Muscle layer of duodenum (tissue), 2 donors: ENCODE measurements at regions not wholly inside any gene's neighbourhood (a gene's known extent, or its start where the extent isn't known, plus 50 kb on each side); places are given as distances from the start of the nearest gene placed in this dataset.

Source experiments
- H3K27ac ChIP-seq: one replicate; pipeline ENCODE4 v1.7.0; 2013; ENCODE audit warnings: mild to moderate bottlenecking, low read length
- H3K27me3 ChIP-seq: one replicate; pipeline ENCODE4 v1.7.0; 2013; ENCODE audit warnings: low read depth, mild to moderate bottlenecking, control low read depth, low read length
- H3K36me3 ChIP-seq, 2 donors: one replicate each; pipeline ENCODE4 v1.7.0; 2013; ENCODE audit warnings: low read length in 2 of 2, control low read depth in 1 of 2, mild to moderate bottlenecking in 1 of 2; ENCODE audit not compliant: insufficient read depth in 2 of 2, control insufficient read depth in 1 of 2
- H3K4me1 ChIP-seq, 2 donors: one replicate each; pipeline ENCODE4 v1.7.0; 2013; ENCODE audit warnings: low read length in 2 of 2, mild to moderate bottlenecking in 2 of 2, control low read depth in 1 of 2, moderate library complexity in 1 of 2; ENCODE audit not compliant: insufficient read depth in 2 of 2, control insufficient read depth in 1 of 2
- H3K4me3 ChIP-seq, 2 donors: one replicate each; pipeline ENCODE4 v1.7.0; 2013; ENCODE audit warnings: low read length in 2 of 2, low read depth in 1 of 2, mild to moderate bottlenecking in 1 of 2
- H3K9me3 ChIP-seq, 2 donors: one replicate each; pipeline ENCODE4 v1.7.0; 2013; ENCODE audit warnings: low read length in 2 of 2, control low read depth in 1 of 2, mild to moderate bottlenecking in 1 of 2; ENCODE audit not compliant: control insufficient read depth in 1 of 2
- donor health status: healthy.

GRCh38 chr22:34997633-34998299, 68.2 kb upstream of the ISX start:
- H3K9me3 ChIP-seq = no peaks in the 10 kb centered on the region
- H3K36me3 ChIP-seq = no peaks in the 10 kb centered on the region
- no peaks in the 10 kb centered on the region for H3K27me3 ChIP-seq
- no peaks in the 10 kb centered on the region for H3K4me1 ChIP-seq
- no peak overlapping the region for H3K4me3 ChIP-seq
- no peak overlapping the region for H3K27ac ChIP-seq

- Histone ChIP-seq H3K27me3 (no peaks in the 10 kb centered on the region), H3K27ac (no peak overlapping the region), H3K36me3 (no peaks in the 10 kb centered on the region), H3K4me3 (no peak overlapping the region), H3K9me3 (no peaks in the 10 kb centered on the region), H3K4me1 (no peaks in the 10 kb centered on the region)
These were observed 67.0 kb upstream of the ISX start for GRCh38 chr22:34998921-34999320.

- H3K4me1 ChIP-seq = no peaks in the 10 kb centered on the region
- H3K27me3 ChIP-seq = no peaks in the 10 kb centered on the region
- no peaks in the 10 kb centered on the region for H3K36me3 ChIP-seq
- no peak overlapping the region for H3K4me3 ChIP-seq
- H3K27ac ChIP-seq = no peak overlapping the region
- H3K9me3 ChIP-seq = no peaks in the 10 kb centered on the region
These were observed 57.7 kb upstream of the ISX start for GRCh38 chr22:35008213-35008612.

- Histone ChIP-seq H3K27ac (no peak overlapping the region), H3K36me3 (no peaks in the 10 kb centered on the region), H3K9me3 (no peaks in the 10 kb centered on the region), H3K4me1 (no peaks in the 10 kb centered on the region), H3K4me3 (no peak overlapping the region), H3K27me3 (no peaks in the 10 kb centered on the region)
These were observed 55.4 kb upstream of the ISX start for GRCh38 chr22:35010543-35010942.

GRCh38 chr22:35014812-35015211, 51.1 kb upstream of the ISX start:
- H3K4me3 ChIP-seq = no peak overlapping the region
- H3K36me3 ChIP-seq = no peaks in the 10 kb centered on the region
- H3K27ac ChIP-seq = no peak overlapping the region
- no peaks in the 10 kb centered on the region for H3K4me1 ChIP-seq
- no peaks in the 10 kb centered on the region for H3K27me3 ChIP-seq
- no peaks in the 10 kb centered on the region for H3K9me3 ChIP-seq
